Esophagus muscularis mucosa (tissue), 4 donors: ENCODE measurements at regions not wholly inside any gene's neighbourhood (a gene's known extent, or its start where the extent isn't known, plus 50 kb on each side); places are given as distances from the start of the nearest gene placed in this dataset.

Experiments used
- CTCF ChIP-seq, 3 experiments: fragments of 200-600 bp in 2 of 3; fragments of 450-650 bp in 1 of 3; sonication (generic) in 2 of 3; IDR thresholded peaks; one replicate each; pipeline ENCODE4 v1.5.1; 2017 to 2019; ENCODE audit warnings: antibody characterized with exemption in 3 of 3, mild to moderate bottlenecking in 2 of 3, moderate library complexity in 1 of 3
- EP300 ChIP-seq: sonication (generic); formaldehyde crosslinking; IDR thresholded peaks from one replicate; pipeline ENCODE4 v1.6.1; 2017; ENCODE audit warnings: antibody characterized with exemption
- POLR2A ChIP-seq: fragments of 450-650 bp; IDR thresholded peaks from one replicate; pipeline ENCODE4 v1.6.1; 2017; ENCODE audit warnings: antibody characterized with exemption, moderate library complexity, mild to moderate bottlenecking, low read depth

- TF ChIP-seq CTCF (IDR thresholded peaks at IDR 0.05) (peak in 2 of 3 experiments; percentile 9 to 16), EP300 (no peak), POLR2A (no peak)
Observed at GRCh38 chr14:51157012-51157411, 62.1 kb upstream of the TRIM9 start.
